IPS-15b (cell line): ENCODE measurements at regions not wholly inside any gene's neighbourhood (a gene's known extent, or its start where the extent isn't known, plus 50 kb on each side); places are given as distances from the start of the nearest gene placed in this dataset.

Experiments used
- H3K27me3 ChIP-seq: one replicate; pipeline ENCODE4 v1.6.1; 2013; ENCODE audit warnings: low read length; ENCODE audit not compliant: control insufficient read depth, insufficient read depth
- H3K36me3 ChIP-seq: one replicate; pipeline ENCODE4 v1.6.1; 2013; ENCODE audit warnings: low read length; ENCODE audit not compliant: control insufficient read depth, insufficient read depth
- H3K4me1 ChIP-seq: one replicate; pipeline ENCODE4 v1.6.1; 2013; ENCODE audit warnings: mild to moderate bottlenecking, low read length; ENCODE audit not compliant: control insufficient read depth, insufficient read depth
- H3K4me3 ChIP-seq: one replicate; pipeline ENCODE4 v1.5.1; 2013; ENCODE audit warnings: low read depth, low read length
- H3K9ac ChIP-seq: one replicate; pipeline ENCODE4 v1.6.1; 2013; ENCODE audit warnings: low read depth, mild to moderate bottlenecking, low read length
- H3K9me3 ChIP-seq: one replicate; pipeline ENCODE4 v1.6.1; 2013; ENCODE audit warnings: mild to moderate bottlenecking, low read length; ENCODE audit not compliant: control insufficient read depth, insufficient read depth

DNA sequence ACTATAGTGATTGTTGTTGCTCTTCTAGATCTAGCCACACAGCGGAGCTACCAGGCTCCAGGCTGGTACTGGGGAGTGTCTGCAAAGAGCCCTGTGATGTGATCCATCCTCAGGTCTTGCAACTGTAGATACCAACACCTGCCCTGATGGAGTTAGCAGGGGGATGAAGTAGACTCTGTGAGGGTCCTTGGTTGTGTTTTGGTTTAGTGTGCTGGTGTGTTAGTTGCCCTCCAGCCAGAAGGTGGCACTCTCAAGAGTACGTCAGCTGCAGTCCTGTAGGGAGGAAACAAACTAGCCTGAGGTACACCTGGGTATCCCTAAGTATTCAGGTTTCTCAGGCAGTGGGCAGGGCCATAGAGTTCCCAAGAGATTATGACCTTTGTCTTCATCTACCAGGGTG is 81.2 kb upstream of the TMPRSS2 start:
- H3K4me1 ChIP-seq: peaks cover 9% of the 10 kb centered on the region
- H3K27me3 ChIP-seq: no peaks in the 10 kb centered on the region
- no peaks in the 10 kb centered on the region for H3K36me3 ChIP-seq
- H3K9me3 ChIP-seq: no peaks in the 10 kb centered on the region
- H3K9ac ChIP-seq: no peak overlapping the region
- no peak overlapping the region for H3K4me3 ChIP-seq

DNA sequence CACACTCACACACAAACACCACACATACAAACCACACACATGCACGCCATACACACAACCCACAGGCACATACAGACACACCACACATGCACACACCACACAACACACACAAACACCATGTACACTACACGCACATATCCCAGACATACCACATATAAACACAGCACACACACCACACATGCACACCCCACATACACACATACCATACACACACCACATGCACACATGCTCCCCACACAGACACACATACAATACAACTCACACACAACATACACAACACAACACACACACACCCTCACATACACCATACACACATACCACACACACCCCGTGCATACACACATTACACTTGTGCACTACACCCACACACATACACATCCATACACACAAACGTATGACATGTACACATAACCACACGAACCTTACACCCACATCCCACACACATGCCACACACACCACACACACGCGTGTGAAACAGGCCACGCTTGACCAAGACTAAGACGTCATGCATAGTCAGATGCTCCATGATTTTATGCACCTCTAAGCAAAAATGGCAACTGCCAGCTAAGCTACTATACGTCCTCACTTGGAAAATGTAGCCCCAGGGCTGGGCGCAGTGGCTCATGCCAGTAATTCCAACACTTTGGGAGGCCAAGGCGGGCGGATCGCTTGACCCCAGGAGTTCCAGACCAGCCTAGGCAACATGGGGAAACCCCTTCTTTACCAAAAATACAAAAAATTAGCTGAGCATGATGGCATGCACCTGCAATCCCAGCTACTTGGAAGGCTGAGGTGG is 77.4 kb upstream of the TMPRSS2 start:
- Histone ChIP-seq H3K9me3 (no peaks in the 10 kb centered on the region), H3K9ac (no peak overlapping the region)

DNA sequence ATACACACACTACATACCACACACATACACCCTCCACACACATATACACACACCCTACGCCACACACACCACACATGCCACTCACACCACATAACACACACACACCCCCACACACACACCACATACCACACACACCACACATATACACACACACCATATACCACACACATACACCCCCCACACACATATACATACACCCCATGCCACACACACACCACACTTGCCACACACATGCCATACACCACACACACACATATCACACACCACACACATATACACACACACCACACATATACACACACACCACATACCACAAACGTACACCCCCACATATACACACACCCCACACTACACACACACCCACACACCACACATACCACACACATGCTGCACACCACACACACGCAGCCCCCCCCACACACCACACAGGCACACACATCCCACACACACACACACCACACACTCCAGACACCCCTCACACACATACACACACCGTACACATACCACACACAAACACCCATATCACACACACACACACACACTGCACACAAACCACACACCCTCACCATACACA is 76.7 kb upstream of the TMPRSS2 start:
- Histone ChIP-seq H3K4me1 (no peaks in the 10 kb centered on the region), H3K9me3 (no peaks in the 10 kb centered on the region), H3K4me3 (no peak overlapping the region), H3K36me3 (no peaks in the 10 kb centered on the region), H3K27me3 (no peaks in the 10 kb centered on the region), H3K9ac (no peak overlapping the region)

More for the DNA sequence above, 77.4 kb upstream of the TMPRSS2 start:
- Histone ChIP-seq H3K27me3 (no peaks in the 10 kb centered on the region), H3K4me1 (no peaks in the 10 kb centered on the region), H3K36me3 (no peaks in the 10 kb centered on the region), H3K4me3 (no peak overlapping the region)

DNA sequence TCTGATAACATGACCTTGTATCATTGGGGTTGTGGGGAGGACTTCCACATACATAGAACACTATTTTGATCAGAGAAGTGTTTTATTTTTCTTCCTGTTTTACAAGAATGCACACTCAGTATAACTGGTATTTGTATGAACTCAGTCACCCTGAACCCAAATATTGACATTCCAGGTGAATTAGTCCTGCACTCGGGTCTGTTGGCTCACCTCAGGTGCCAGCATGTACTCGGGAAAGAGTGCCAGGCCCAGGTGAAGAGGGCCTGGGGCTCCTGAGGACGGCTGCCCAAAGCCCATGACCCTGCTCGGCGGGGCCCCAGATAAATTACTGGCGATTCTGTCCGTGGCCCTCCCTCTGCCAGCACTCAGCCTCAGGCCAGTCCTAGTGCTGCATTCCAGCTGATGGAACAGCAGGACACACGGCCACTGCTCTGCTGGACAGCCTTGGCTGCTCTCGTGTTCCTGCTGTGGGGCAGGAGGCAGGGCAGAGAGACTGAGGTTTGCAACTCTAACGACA is 75.4 kb upstream of the TMPRSS2 start:
- no peaks in the 10 kb centered on the region for H3K36me3 ChIP-seq
- H3K4me1 ChIP-seq: no peaks in the 10 kb centered on the region
- no peak overlapping the region for H3K4me3 ChIP-seq
- no peak overlapping the region for H3K9ac ChIP-seq
- H3K27me3 ChIP-seq: no peaks in the 10 kb centered on the region
- no peaks in the 10 kb centered on the region for H3K9me3 ChIP-seq

DNA sequence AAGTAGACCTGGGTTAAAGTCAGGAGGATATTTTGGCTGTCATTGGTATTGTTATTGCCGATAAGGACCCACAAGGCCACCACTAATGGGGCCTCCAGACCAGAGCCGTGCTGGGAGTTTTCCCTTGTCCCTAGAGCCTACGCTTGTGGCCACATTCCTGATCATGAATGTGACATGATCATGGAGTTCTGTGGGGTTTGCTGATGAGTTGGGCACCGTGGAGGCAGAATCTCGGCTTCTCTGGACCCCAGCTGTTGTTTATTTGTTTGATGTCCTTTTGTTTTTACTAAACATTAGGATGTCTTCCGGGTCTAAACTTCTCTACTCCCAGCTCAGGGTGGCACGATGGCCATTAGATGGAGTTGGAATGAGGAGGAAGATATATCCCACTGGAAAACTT is 74.9 kb upstream of the TMPRSS2 start:
- no peaks in the 10 kb centered on the region for H3K9me3 ChIP-seq
- H3K9ac ChIP-seq: no peak overlapping the region
- no peaks in the 10 kb centered on the region for H3K4me1 ChIP-seq
- H3K27me3 ChIP-seq: no peaks in the 10 kb centered on the region
- H3K36me3 ChIP-seq: no peaks in the 10 kb centered on the region
- no peak overlapping the region for H3K4me3 ChIP-seq

DNA sequence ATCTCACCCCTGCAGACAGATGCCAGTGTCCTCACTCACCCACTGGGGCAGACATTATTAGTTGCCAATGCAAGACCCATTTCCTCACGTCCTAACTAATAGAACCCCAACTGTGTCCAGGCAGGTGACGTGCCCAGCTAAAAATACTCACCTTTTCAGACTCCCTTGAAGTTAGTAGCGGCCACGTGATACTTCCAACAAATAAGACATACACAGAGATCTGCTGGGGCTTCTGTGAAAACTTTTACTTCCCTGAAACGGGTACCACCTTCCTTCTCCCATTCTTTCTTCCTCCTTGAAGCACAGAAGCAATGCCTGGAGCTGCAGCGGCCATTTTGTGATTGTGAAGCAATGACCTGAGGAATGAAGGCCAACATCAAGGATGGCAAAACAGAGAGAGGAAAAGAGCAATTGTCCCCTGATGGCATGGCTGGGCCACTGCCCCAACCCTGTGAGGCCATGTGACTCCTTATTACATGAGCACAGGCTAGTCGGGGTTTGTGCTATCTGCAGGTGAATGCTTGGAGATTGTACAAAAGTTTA is 74.4 kb upstream of the TMPRSS2 start:
- Histone ChIP-seq H3K27me3 (no peaks in the 10 kb centered on the region), H3K9ac (no peak overlapping the region), H3K9me3 (no peaks in the 10 kb centered on the region), H3K36me3 (no peaks in the 10 kb centered on the region), H3K4me1 (no peaks in the 10 kb centered on the region), H3K4me3 (no peak overlapping the region)

DNA sequence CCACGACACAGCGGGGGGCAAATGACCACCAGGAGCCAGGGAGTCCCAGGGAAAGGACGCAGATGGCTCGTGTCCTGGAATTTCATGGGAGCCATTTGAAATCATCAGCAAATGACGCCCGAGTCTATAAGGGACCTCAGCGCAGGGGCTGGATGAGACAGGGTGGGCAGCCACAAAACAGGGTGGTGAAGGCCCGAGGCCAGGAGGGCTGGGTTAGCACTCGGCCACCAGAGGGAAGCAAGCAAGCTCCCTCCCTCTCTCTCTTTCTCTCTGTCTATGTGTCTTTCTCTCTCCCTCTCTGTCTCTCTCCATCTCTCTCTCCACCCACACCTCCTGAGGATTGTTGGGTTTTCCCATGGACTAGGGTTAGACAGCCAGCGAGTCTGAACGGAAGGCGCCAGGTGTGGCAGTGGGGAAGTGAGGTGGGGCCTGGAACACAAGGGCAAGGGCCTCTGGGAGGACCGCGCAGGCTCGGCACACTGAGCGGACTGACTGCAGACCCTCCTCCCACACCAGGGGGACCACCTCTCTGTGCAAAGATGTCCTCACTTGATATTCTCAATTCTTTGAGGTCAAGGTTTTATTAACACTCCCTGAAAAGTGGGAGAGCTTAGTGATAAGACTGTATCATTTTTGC is 73.8 kb upstream of the TMPRSS2 start:
- Histone ChIP-seq H3K9ac (no peak overlapping the region), H3K27me3 (no peaks in the 10 kb centered on the region), H3K36me3 (no peaks in the 10 kb centered on the region), H3K4me1 (no peaks in the 10 kb centered on the region), H3K4me3 (no peak overlapping the region), H3K9me3 (no peaks in the 10 kb centered on the region)

DNA sequence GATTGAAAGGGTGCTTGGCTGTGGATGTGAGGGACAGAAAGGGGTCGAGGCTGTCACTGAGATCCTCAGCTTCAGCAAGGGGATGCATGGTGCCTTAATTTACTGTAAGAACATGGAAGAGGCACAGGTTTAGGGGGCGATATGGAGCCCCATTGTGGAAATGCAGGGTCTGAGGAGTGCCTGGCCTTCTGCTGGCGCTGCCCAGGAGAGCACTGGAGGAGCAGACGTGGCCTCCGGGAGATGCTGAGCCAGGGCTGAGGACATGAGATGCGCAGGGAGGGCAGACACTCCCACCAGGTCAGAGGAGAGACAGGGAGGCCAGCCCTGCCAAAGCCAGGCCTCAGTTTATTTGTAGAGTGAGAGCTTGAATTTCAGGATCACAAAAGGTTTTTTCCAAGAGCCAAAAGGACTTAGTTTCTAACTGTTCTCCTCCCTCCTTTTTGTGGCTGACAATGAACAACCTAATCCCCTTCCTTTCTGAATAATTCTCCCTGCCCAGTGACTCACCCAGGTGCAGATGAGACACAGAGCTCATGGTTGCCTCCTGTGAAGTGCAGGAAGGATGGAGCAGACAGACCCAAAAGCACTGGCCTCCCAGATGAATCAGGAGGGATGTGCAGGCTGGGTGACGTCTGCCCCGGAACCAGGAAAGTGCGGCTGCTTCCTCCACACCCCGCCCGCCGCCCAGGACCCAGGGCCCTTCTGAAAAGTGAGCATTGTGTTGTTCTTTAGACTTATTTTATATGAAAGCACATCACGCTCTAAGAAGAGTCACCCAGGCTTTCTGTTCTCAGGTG is 73.0 kb upstream of the TMPRSS2 start:
- Histone ChIP-seq H3K36me3 (no peaks in the 10 kb centered on the region), H3K27me3 (no peaks in the 10 kb centered on the region), H3K4me1 (no peaks in the 10 kb centered on the region), H3K9ac (no peak overlapping the region), H3K9me3 (no peaks in the 10 kb centered on the region), H3K4me3 (no peak overlapping the region)

DNA sequence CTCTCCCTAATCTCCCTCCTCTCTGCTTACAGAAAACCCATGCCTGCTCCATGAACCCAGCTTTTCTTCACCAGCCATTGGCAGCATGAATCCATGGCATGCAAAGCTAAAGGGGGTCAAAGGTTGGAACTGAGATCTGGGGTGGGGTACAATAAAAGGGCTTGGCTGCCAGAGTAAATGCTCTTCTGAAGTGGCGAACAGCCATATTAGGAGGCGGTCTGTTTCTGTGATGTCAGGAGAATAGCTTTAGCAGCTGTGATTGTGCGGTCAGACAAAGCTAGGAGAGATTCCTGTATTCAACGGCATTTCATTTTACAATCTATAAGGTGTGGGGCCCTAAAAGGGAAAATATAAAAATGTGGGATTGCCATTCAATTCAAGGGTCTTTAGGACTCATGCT is 71.7 kb upstream of the TMPRSS2 start:
- H3K4me1 ChIP-seq: no peaks in the 10 kb centered on the region
- no peaks in the 10 kb centered on the region for H3K36me3 ChIP-seq
- H3K9ac ChIP-seq: no peak overlapping the region
- H3K9me3 ChIP-seq: no peaks in the 10 kb centered on the region
- H3K4me3 ChIP-seq: no peak overlapping the region
- no peaks in the 10 kb centered on the region for H3K27me3 ChIP-seq

DNA sequence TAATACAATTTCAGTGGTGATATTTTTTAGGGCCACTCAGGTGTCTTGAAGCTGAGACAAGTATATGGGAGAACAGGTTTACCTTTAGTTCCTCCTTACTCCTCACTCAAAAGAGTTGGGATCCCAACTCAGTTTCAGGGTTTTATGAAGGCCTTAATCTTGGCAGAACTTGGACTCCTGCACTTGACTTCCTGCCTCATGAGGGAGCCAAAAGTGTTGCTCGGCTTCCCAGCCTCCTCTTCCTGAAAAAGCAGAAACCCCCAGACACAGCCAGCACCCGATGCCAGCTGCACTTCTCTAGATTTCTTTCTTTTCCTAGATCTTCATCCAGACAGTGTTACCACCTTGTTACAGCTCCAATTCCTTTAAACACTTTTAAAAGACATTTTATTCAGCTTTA is 70.8 kb upstream of the TMPRSS2 start:
- H3K4me3 ChIP-seq: no peak overlapping the region
- no peaks in the 10 kb centered on the region for H3K9me3 ChIP-seq
- no peak overlapping the region for H3K9ac ChIP-seq
- H3K36me3 ChIP-seq: no peaks in the 10 kb centered on the region
- no peaks in the 10 kb centered on the region for H3K27me3 ChIP-seq
- no peaks in the 10 kb centered on the region for H3K4me1 ChIP-seq

DNA sequence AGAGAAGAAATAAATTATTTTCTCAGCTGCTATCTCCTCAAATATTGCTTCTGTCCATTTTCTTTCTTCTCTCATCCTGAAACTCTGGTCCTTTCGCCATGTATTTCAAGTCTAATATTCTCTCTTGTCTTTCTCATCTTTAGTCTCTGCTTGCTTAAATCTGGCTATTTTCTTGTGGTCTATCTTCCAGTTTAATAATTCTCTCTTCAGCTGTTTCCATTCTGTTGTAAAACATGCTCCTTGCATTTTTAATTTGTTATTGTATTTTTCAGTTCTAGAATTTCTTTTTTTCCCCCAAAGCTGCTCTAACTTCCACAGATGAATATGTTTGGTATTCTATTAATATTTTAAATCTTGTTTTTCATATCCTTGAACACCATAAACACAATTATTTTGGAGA is 70.1 kb upstream of the TMPRSS2 start:
- Histone ChIP-seq H3K4me3 (no peak overlapping the region), H3K4me1 (no peaks in the 10 kb centered on the region), H3K9ac (no peak overlapping the region), H3K9me3 (no peaks in the 10 kb centered on the region), H3K27me3 (no peaks in the 10 kb centered on the region), H3K36me3 (no peaks in the 10 kb centered on the region)
